HCT116 (cell line): ENCODE measurements at regions not wholly inside any gene's neighbourhood (a gene's known extent, or its start where the extent isn't known, plus 50 kb on each side); places are given as distances from the start of the nearest gene placed in this dataset.

ENCODE experiments used
- ATAC-seq: fragments of 200-7000 bp; cut with Tn5 transposase; 2 replicates; pipeline ENCODE4 v1.9.1; 2020; ENCODE audit warnings: mild to moderate bottlenecking, moderate library complexity
- BruUV-seq: library from RNA; stranded (reverse); fragments of 400-500 nt; replicated peaks from 2 replicates; lab custom pipeline; 2021; lab: Mats Ljungman, UMichigan
- CTCF ChIA-PET: fragments of 300-600 bp; sonication (Branson Sonifier 250); formaldehyde crosslinking; loops from one replicate; lab custom pipeline; 2021; ENCODE audit warnings: antibody characterized with exemption; lab: Charles Lee
- POLR2A ChIA-PET: fragments of 300-600, 350-600 bp; sonication (Branson Sonifier 250); formaldehyde crosslinking; loops from one replicate; lab custom pipeline; 2021; ENCODE audit warnings: antibody characterized with exemption; lab: Charles Lee
- RAD21 ChIA-PET, 2 experiments: fragments of 300-600 bp; sonication (Branson Sonifier 250); formaldehyde crosslinking; loops; one replicate each; lab custom pipeline; 2023; ENCODE audit warnings: low total read pairs in 2 of 2; ENCODE audit not compliant: uncharacterized antibody in 2 of 2, unreplicated experiment in 2 of 2, low non-redundant PET in 1 of 2; lab: Charles Lee
- DNase-seq: peaks from one replicate; pipeline ENCODE4 v3.0.0-alpha.2; 2010; ENCODE audit warnings: low read depth, low spot score
- H2AFZ ChIP-seq: fragments of 200-600 bp; shearing (Covaris generic), sonication (generic); 2 replicates; pipeline ENCODE4 v1.6.1; 2017; ENCODE audit warnings: low read depth, mixed run types, mixed read lengths, antibody characterized with exemption, low read length; ENCODE audit not compliant: poor library complexity, severe bottlenecking
- H3K27ac ChIP-seq: 2 replicates; pipeline ENCODE4 v1.5.1; 2012; ENCODE audit warnings: low read depth, low read length
- H3K27me3 ChIP-seq: fragments of 200-600 bp; sonication (generic); 2 replicates; pipeline ENCODE4 v1.6.1; 2016; ENCODE audit warnings: mixed run types, low read length, mixed read lengths; ENCODE audit not compliant: insufficient read depth
- H3K36me3 ChIP-seq, 2 experiments: fragments of 200-500 bp in 1 of 2; fragments of 200-600 bp in 1 of 2; sonication (Bioruptor generic) in 1 of 2; sonication (generic) in 1 of 2; 2 replicates each; pipeline versions ENCODE4 v1.5.1 to v1.6.1; 2014 to 2016; ENCODE audit warnings: low read length in 2 of 2, inconsistent platforms in 1 of 2, mixed read lengths in 1 of 2, mixed run types in 1 of 2; ENCODE audit not compliant: insufficient read depth in 2 of 2, control insufficient read depth in 1 of 2
- H3K4me1 ChIP-seq, 2 experiments: fragments of 200-600 bp in 1 of 2; sonication (generic) in 1 of 2; 2 replicates each; pipeline versions ENCODE4 v1.5.1 to v1.6.1; 2012 to 2017; ENCODE audit warnings: low read length in 2 of 2, inconsistent platforms in 1 of 2, mild to moderate bottlenecking in 1 of 2, mixed read lengths in 1 of 2, mixed run types in 1 of 2, moderate library complexity in 1 of 2; ENCODE audit not compliant: insufficient read depth in 2 of 2, control insufficient read depth in 1 of 2
- H3K4me2 ChIP-seq: fragments of 200-600 bp; sonication (generic); 2 replicates; pipeline ENCODE4 v1.6.1; 2017; ENCODE audit warnings: mixed run types, low read length, mixed read lengths
- H3K4me3 ChIP-seq, 2 experiments: fragments of 200-600 bp in 1 of 2; sonication (generic) in 1 of 2; replicated peaks in 1 of 2; 2 replicates each; pipeline ENCODE4 v1.5.1; 2011 to 2016; ENCODE audit warnings: low read length in 2 of 2, control low read depth in 1 of 2, low read depth in 1 of 2, mild to moderate bottlenecking in 1 of 2, mixed read lengths in 1 of 2, mixed run types in 1 of 2
- H3K79me2 ChIP-seq: fragments of 200-600 bp; sonication (generic); 2 replicates; pipeline ENCODE4 v1.6.1; 2017; ENCODE audit warnings: mild to moderate bottlenecking, mixed run types, low read length, moderate library complexity, mixed read lengths; ENCODE audit not compliant: insufficient read depth
- H3K9ac ChIP-seq: fragments of 200-600 bp; sonication (generic); 2 replicates; pipeline ENCODE4 v1.6.1; 2016; ENCODE audit warnings: low read length, mixed read lengths
- H3K9me2 ChIP-seq: fragments of 200-600 bp; sonication (generic), shearing (Covaris generic); 2 replicates; pipeline ENCODE4 v1.6.1; 2017; ENCODE audit warnings: mixed run types, mild to moderate bottlenecking, moderate library complexity; ENCODE audit not compliant: insufficient read depth
- H3K9me3 ChIP-seq, 2 experiments: fragments of 200-500 bp in 1 of 2; fragments of 200-600 bp in 1 of 2; sonication (Bioruptor generic) in 1 of 2; sonication (generic) in 1 of 2; 2 replicates each; pipeline ENCODE4 v1.6.1; 2014 to 2017; ENCODE audit warnings: low read length in 2 of 2, mixed read lengths in 2 of 2, inconsistent platforms in 1 of 2, low read depth in 1 of 2, mild to moderate bottlenecking in 1 of 2, mixed run types in 1 of 2, moderate library complexity in 1 of 2; ENCODE audit not compliant: control insufficient read depth in 1 of 2, insufficient read depth in 1 of 2
- H4K20me1 ChIP-seq: fragments of 200-600 bp; sonication (generic), shearing (Covaris generic); 2 replicates; pipeline ENCODE4 v1.6.1; 2017; ENCODE audit warnings: mixed run types, mild to moderate bottlenecking, moderate library complexity; ENCODE audit not compliant: insufficient read depth
- CBX3 ChIP-seq: IDR thresholded peaks from 2 replicates; pipeline ENCODE4 v1.6.1; 2012; ENCODE audit warnings: low read depth
- CEBPB ChIP-seq: IDR thresholded peaks from 2 replicates; pipeline ENCODE4 v1.6.1; 2012; ENCODE audit warnings: low read depth
- EGR1 ChIP-seq: IDR thresholded peaks from 2 replicates; pipeline ENCODE4 v1.6.1; 2012; ENCODE audit warnings: low read depth
- ELF1 ChIP-seq: IDR thresholded peaks from 2 replicates; pipeline ENCODE4 v1.6.1; 2012; ENCODE audit warnings: low read depth, borderline replicate concordance
- EZH2phosphoT487 ChIP-seq: fragments of 200-600 bp; IDR thresholded peaks from 2 replicates; pipeline ENCODE4 v1.6.1; 2018; ENCODE audit warnings: antibody characterized with exemption, borderline replicate concordance
- JUND ChIP-seq: IDR thresholded peaks from 2 replicates; pipeline ENCODE4 v1.6.1; 2012
- POLR2AphosphoS5 ChIP-seq: IDR thresholded peaks from 2 replicates; pipeline ENCODE4 v1.6.1; 2011; ENCODE audit warnings: mild to moderate bottlenecking, low read depth, low read length, moderate library complexity
- RAD21 ChIP-seq: IDR thresholded peaks from 2 replicates; pipeline ENCODE4 v1.6.1; 2012; ENCODE audit warnings: low read depth, mild to moderate bottlenecking
- SIN3A ChIP-seq: IDR thresholded peaks from 2 replicates; pipeline ENCODE4 v1.6.1; 2012; ENCODE audit warnings: low read depth
- SP1 ChIP-seq: IDR thresholded peaks from 2 replicates; pipeline ENCODE4 v1.6.1; 2012; ENCODE audit warnings: low read depth
- SRF ChIP-seq: IDR thresholded peaks from 2 replicates; pipeline ENCODE4 v1.6.1; 2012; ENCODE audit warnings: low read depth
- YY1 ChIP-seq: IDR thresholded peaks from 2 replicates; pipeline ENCODE4 v1.6.1; 2011; ENCODE audit warnings: low read length, low read depth, moderate library complexity, mild to moderate bottlenecking; ENCODE audit not compliant: insufficient replicate concordance; ENCODE audit errors: extremely low read depth
- ZFX ChIP-seq: fragments of 450-650 bp; IDR thresholded peaks from 2 replicates; pipeline ENCODE4 v1.6.1; 2017
- ZNF274 ChIP-seq: fragments of 200-500 bp; sonication (Bioruptor generic); IDR thresholded peaks from 2 replicates; pipeline ENCODE4 v1.6.1; 2014; ENCODE audit warnings: mild to moderate bottlenecking, low read depth, low read length, inconsistent platforms
- intact Hi-C: fragments of 100-400 bp; cut with micrococcal nuclease; formaldehyde crosslinking; loops from 2 replicates; pipeline ENCODE4 v1.10.0; 2022
- TF ChIP-seq, protein P1 (sequence below): IDR thresholded peaks from 2 replicates; pipeline ENCODE4 v1.6.1; 2012

DNA sequence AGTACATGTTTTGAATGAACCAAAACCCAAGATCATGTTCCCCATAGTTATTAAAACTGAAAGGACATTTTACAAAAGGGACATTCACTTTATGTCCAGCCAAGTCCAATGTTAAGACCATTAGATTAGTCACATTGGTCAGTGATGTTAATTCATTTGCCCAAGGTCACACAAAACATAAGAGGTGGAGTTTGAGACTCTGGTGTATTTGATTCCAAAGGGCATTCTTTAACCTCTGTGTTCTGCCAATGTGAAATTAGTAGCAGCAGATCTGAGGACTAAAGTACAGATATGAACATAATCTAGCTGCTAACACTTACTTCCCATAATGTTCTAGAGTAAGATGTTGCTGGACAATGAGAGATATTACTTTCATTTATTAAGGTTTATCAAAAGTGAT, 425.6 kb downstream of the TUSC7 start:
- no TSS peak for BruUV-seq
- no peak overlapping the region for H3K9ac ChIP-seq
- ChIA-PET POLR2A (no interaction called here), CTCF (no interaction called here), RAD21 (no interaction called here)
- H3K9me3 ChIP-seq, result no peaks in the 10 kb centered on the region; a peak in 1 of 4 replicates
- no peaks in the 10 kb centered on the region for H3K79me2 ChIP-seq
- DNase-seq, result no peak
- no peaks in the 10 kb centered on the region for H3K9me2 ChIP-seq
- H3K4me2 ChIP-seq, result no peak overlapping the region
- TF ChIP-seq EZH2phosphoT487, result no peak
- TF ChIP-seq CEBPB, result no peak
- TF ChIP-seq YY1, result no peak
- no peak for TF ChIP-seq ZNF274
- TF ChIP-seq CBX3, result no peak
- no peak overlapping the region for H2AFZ ChIP-seq
- H3K27ac ChIP-seq, result no peak overlapping the region
- no peaks in the 10 kb centered on the region for H3K27me3 ChIP-seq
- H3K36me3 ChIP-seq, result no peaks in the 10 kb centered on the region
- no peak overlapping the region for H3K4me3 ChIP-seq
- intact Hi-C loops, result no loop called here
- no peak for ATAC-seq
- H4K20me1 ChIP-seq, result no peaks in the 10 kb centered on the region
- no peaks in the 10 kb centered on the region for H3K4me1 ChIP-seq

- H4K20me1 ChIP-seq, result no peaks in the 10 kb centered on the region
- BruUV-seq, result no TSS peak
- H3K4me3 ChIP-seq, result no peak overlapping the region
- ChIA-PET CTCF (no interaction called here), RAD21 (no interaction called here), POLR2A (no interaction called here)
- H3K36me3 ChIP-seq, result no peaks in the 10 kb centered on the region
- H3K79me2 ChIP-seq, result no peaks in the 10 kb centered on the region
- H3K4me2 ChIP-seq, result no peak overlapping the region
- no peak overlapping the region for H3K27ac ChIP-seq
- TF ChIP-seq ZFX (no peak), SP1 (no peak), YY1 (no peak), SRF (no peak), POLR2AphosphoS5 (no peak), RAD21 (no peak), EGR1 (no peak), CBX3 (no peak), CEBPB (no peak), SIN3A (no peak), ZNF274 (no peak), ELF1 (no peak), JUND (no peak)
- TF ChIP-seq, protein P1, sequence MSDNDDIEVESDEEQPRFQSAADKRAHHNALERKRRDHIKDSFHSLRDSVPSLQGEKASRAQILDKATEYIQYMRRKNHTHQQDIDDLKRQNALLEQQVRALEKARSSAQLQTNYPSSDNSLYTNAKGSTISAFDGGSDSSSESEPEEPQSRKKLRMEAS, result no peak
- no peak for DNase-seq
- H2AFZ ChIP-seq, result no peak overlapping the region
- H3K9ac ChIP-seq, result no peak overlapping the region
- no peaks in the 10 kb centered on the region for H3K4me1 ChIP-seq
- no peaks in the 10 kb centered on the region; a peak in 1 of 4 replicates for H3K9me3 ChIP-seq
- H3K27me3 ChIP-seq, result no peaks in the 10 kb centered on the region
- H3K9me2 ChIP-seq, result no peaks in the 10 kb centered on the region
- intact Hi-C loops, result no loop called here
- no peak for ATAC-seq
Observed at GRCh38 chr3:117136003-117136402, 426.4 kb downstream of the TUSC7 start.
